Epidermal melanocyte (primary cell): ENCODE measurements at regions not wholly inside any gene's neighbourhood (a gene's known extent, or its start where the extent isn't known, plus 50 kb on each side); places are given as distances from the start of the nearest gene placed in this dataset.
"Not testable (repeated sequence)": the region's sequence is repeated elsewhere in the genome, so short reads cannot be mapped to it uniquely, and the experiment has no call there.

Source experiments
- DNase-seq: peaks from one replicate; pipeline ENCODE4 v3.0.0; 2011; ENCODE audit warnings: low spot score; ENCODE audit not compliant: insufficient read length

- no peak for DNase-seq
Observed at GRCh38 chr12:19763488-19763887, 324.2 kb downstream of the AEBP2 start.

GRCh38 chr12:19764408-19764807 lies 325.1 kb downstream of the AEBP2 start:
- no peak for DNase-seq

- DNase-seq = peak; percentile 44
Observed at GRCh38 chr12:19771858-19772257, 332.6 kb downstream of the AEBP2 start.

- no peak for DNase-seq
Observed at GRCh38 chr12:19772776-19773175, 333.5 kb downstream of the AEBP2 start.

- DNase-seq = no peak
Observed at GRCh38 chr12:19775241-19775640, 335.9 kb downstream of the AEBP2 start.

GRCh38 chr12:19775976-19776375 lies 336.7 kb downstream of the AEBP2 start:
- not testable (repeated sequence) for DNase-seq

- DNase-seq = no peak
Observed at GRCh38 chr12:19778172-19778571, 338.9 kb downstream of the AEBP2 start.

GRCh38 chr12:19778797-19779196 lies 339.5 kb downstream of the AEBP2 start:
- no peak for DNase-seq

- DNase-seq = no peak
Observed at GRCh38 chr12:19779395-19780056, 340.2 kb downstream of the AEBP2 start.

- no peak for DNase-seq
Observed at GRCh38 chr12:19780460-19780859, 341.2 kb downstream of the AEBP2 start.

- DNase-seq = no peak
Observed at GRCh38 chr12:19783547-19784444, 344.5 kb downstream of the AEBP2 start.

GRCh38 chr12:19792028-19792427 lies 352.7 kb downstream of the AEBP2 start:
- no peak for DNase-seq

GRCh38 chr12:19794116-19794515 lies 354.8 kb downstream of the AEBP2 start:
- no peak for DNase-seq

- DNase-seq = peak; percentile 57
Observed at GRCh38 chr12:19799216-19799615, 359.9 kb downstream of the AEBP2 start.

- DNase-seq = no peak
Observed at GRCh38 chr12:19799895-19800602, 360.8 kb downstream of the AEBP2 start.

GRCh38 chr12:19800884-19801283 lies 361.6 kb downstream of the AEBP2 start:
- DNase-seq = no peak

GRCh38 chr12:19801941-19802340 lies 362.6 kb downstream of the AEBP2 start:
- no peak for DNase-seq

GRCh38 chr12:19802915-19803314 lies 363.6 kb downstream of the AEBP2 start:
- no peak for DNase-seq

- DNase-seq = no peak
Observed at GRCh38 chr12:19804737-19805136, 365.4 kb downstream of the AEBP2 start.

- DNase-seq = no peak
Observed at GRCh38 chr12:19808371-19808770, 369.1 kb downstream of the AEBP2 start.

- no peak for DNase-seq
Observed at GRCh38 chr12:19810213-19810612, 370.9 kb downstream of the AEBP2 start.

- DNase-seq = no peak
Observed at GRCh38 chr12:19811922-19812321, 372.6 kb downstream of the AEBP2 start.
